ENCODE measurements at regions not wholly inside any gene's neighbourhood (a gene's known extent, or its start where the extent isn't known, plus 50 kb on each side); places are given as distances from the start of the nearest gene placed in this dataset.

DNA sequence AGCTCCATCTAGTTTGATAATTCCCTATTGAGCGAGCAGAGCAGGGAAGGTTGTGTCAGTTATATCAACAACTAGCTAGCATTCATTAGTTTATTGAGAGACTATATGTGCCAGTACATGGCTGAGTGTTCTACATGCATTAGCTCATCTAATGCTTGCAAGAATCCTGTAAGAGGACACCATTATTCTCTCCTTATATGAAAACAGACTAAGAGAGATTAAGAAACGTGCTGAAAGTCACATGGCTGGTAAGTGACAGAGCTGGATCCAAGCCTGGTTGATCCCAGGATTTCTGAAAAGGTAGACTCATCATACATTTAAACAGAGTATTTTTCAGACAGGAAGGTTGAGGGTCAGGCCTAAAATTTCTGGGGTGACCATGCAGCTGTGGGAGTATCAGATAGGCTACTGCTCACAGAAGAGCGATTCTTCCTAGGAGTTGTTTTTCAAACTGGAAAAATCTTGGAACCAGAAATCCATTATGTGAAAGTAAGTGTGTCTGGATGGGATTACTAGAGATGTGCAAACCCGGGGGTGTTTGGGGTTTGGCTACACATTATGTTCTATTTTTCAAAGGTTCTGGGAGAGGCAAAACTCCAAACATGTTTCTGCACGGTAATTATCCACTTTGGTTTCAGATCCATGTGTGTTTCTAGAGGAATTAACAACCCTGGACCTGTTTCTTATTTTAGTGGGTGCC, 213.3 kb downstream of the FAM76B start:
- Histone ChIP-seq H3K4me1 (ENCODE audit: insufficient read depth) (no peaks in the 10 kb centered on the region), H4K20me1 (ENCODE audit: insufficient read depth, poor library complexity, severe bottlenecking) (no peaks in the 10 kb centered on the region), H3K4me3 (no peak overlapping the region), H3K27me3 (no peaks in the 10 kb centered on the region), H3K9me3 (ENCODE audit: low read depth) (no peaks in the 10 kb centered on the region), H3K9me2 (replicated peaks; ENCODE audit: insufficient read depth) (no peaks in the 10 kb centered on the region), H3K27ac (peak overlapping the region; percentile 50), H3K79me2 (no peaks in the 10 kb centered on the region), H3K4me2 (no peak overlapping the region), H2AFZ (no peak overlapping the region), H3K36me3 (replicated peaks; ENCODE audit: insufficient read depth, low read depth) (no peaks in the 10 kb centered on the region)
- 73% methylated on average over 5 of the region's 5 CpGs for WGBS (ENCODE audit: low lambda C conversion rate, missing lambda C conversion rate)
- no peak for TF ChIP-seq EZH2phosphoT487 (IDR thresholded peaks at IDR 0.05; ENCODE audit: low read depth, severe bottlenecking, unreplicated experiment)
- TF ChIP-seq, protein P1, sequence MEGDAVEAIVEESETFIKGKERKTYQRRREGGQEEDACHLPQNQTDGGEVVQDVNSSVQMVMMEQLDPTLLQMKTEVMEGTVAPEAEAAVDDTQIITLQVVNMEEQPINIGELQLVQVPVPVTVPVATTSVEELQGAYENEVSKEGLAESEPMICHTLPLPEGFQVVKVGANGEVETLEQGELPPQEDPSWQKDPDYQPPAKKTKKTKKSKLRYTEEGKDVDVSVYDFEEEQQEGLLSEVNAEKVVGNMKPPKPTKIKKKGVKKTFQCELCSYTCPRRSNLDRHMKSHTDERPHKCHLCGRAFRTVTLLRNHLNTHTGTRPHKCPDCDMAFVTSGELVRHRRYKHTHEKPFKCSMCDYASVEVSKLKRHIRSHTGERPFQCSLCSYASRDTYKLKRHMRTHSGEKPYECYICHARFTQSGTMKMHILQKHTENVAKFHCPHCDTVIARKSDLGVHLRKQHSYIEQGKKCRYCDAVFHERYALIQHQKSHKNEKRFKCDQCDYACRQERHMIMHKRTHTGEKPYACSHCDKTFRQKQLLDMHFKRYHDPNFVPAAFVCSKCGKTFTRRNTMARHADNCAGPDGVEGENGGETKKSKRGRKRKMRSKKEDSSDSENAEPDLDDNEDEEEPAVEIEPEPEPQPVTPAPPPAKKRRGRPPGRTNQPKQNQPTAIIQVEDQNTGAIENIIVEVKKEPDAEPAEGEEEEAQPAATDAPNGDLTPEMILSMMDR (IDR thresholded peaks at IDR 0.05; ENCODE audit: poor library complexity), result no peak
- TF ChIP-seq EZH2 (IDR thresholded peaks at IDR 0.05; ENCODE audit: borderline replicate concordance), result no peak
- no peak for DNase-seq (ENCODE audit: low spot score)

DNA sequence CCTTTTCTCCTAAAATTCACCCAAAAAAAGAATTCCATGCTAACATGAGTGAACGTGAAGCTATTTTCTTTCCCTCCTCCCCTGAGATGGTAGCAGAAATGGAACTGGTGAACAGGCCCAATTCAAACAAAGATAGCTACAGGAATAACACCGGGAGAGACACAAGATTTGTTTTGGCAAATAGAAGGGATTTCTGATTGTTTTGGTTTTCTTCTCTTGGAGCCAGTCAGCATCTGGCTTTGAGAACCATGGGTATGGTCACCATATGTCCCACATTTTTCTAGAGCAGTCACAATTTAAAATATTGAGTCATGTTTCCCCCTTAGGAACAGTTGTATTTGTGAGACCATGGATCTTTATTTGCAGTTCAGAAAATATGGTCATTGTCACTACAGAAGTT, 214.1 kb downstream of the FAM76B start:
- no peaks in the 10 kb centered on the region for H3K9me2 ChIP-seq (replicated peaks; ENCODE audit: insufficient read depth)
- H3K27ac ChIP-seq, result no peak overlapping the region
- DNase-seq (ENCODE audit: low spot score), result no peak
- H3K4me3 ChIP-seq, result no peak overlapping the region
- 83% methylated on average over 2 of the region's 2 CpGs for WGBS (ENCODE audit: low lambda C conversion rate, missing lambda C conversion rate)
- no peaks in the 10 kb centered on the region for H4K20me1 ChIP-seq (ENCODE audit: insufficient read depth, poor library complexity, severe bottlenecking)
- no peaks in the 10 kb centered on the region for H3K79me2 ChIP-seq
- H2AFZ ChIP-seq, result no peak overlapping the region
- no peak for TF ChIP-seq EZH2 (IDR thresholded peaks at IDR 0.05; ENCODE audit: borderline replicate concordance)
- TF ChIP-seq EZH2phosphoT487 (IDR thresholded peaks at IDR 0.05; ENCODE audit: low read depth, severe bottlenecking, unreplicated experiment), result no peak
- TF ChIP-seq, protein P1 (IDR thresholded peaks at IDR 0.05; ENCODE audit: poor library complexity), result no peak
- no peaks in the 10 kb centered on the region for H3K27me3 ChIP-seq
- no peaks in the 10 kb centered on the region for H3K9me3 ChIP-seq (ENCODE audit: low read depth)
- H3K4me2 ChIP-seq, result no peak overlapping the region
- no peaks in the 10 kb centered on the region for H3K4me1 ChIP-seq (ENCODE audit: insufficient read depth)
- no peaks in the 10 kb centered on the region for H3K36me3 ChIP-seq (replicated peaks; ENCODE audit: insufficient read depth, low read depth)

DNA sequence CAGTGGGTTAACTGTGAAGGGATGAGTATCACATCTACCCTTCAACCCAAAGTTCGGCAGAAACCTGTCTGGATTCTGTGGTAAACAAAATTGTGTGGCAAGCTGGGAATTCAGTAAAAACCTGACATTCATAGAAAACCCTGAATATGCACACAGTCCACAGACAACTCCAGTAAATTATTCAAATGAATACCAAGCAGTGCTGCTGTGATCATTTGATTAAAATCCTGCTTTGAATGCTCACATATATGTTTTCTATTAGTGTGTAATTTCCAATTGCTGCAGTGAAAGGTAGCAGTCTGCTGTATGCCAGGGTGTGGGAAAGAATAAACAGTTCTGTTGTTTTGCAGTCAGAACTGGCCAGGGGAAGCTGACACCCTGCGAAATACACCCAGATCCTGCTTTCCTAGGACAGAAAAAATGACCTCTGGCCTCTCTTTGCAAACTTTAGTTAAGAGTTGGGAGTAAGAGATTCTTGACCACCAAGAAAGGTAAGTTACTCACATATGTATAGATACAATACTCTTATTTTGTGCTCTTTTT, 217.8 kb downstream of the FAM76B start:
- Histone ChIP-seq H3K27ac (no peak overlapping the region), H3K27me3 (no peaks in the 10 kb centered on the region), H2AFZ (no peak overlapping the region), H3K4me3 (no peak overlapping the region), H3K9me3 (ENCODE audit: low read depth) (no peaks in the 10 kb centered on the region), H3K79me2 (no peaks in the 10 kb centered on the region), H4K20me1 (ENCODE audit: insufficient read depth, poor library complexity, severe bottlenecking) (no peaks in the 10 kb centered on the region), H3K4me1 (ENCODE audit: insufficient read depth) (no peaks in the 10 kb centered on the region), H3K36me3 (replicated peaks; ENCODE audit: insufficient read depth, low read depth) (no peaks in the 10 kb centered on the region), H3K9me2 (replicated peaks; ENCODE audit: insufficient read depth) (no peaks in the 10 kb centered on the region), H3K4me2 (no peak overlapping the region)
- no peak for TF ChIP-seq EZH2phosphoT487 (IDR thresholded peaks at IDR 0.05; ENCODE audit: low read depth, severe bottlenecking, unreplicated experiment)
- TF ChIP-seq, protein P1 (IDR thresholded peaks at IDR 0.05; ENCODE audit: poor library complexity), result no peak
- TF ChIP-seq EZH2 (IDR thresholded peaks at IDR 0.05; ENCODE audit: borderline replicate concordance), result no peak
- WGBS (ENCODE audit: low lambda C conversion rate, missing lambda C conversion rate), result 82% methylated on average over 2 of the region's 2 CpGs
- DNase-seq (ENCODE audit: low spot score), result no peak
